SIG-M5 treated with dmso at 0.1 percent for 504 hours (cell line): ENCODE measurements at regions not wholly inside any gene's neighbourhood (a gene's known extent, or its start where the extent isn't known, plus 50 kb on each side); places are given as distances from the start of the nearest gene placed in this dataset.

ENCODE experiments used
- DNase-seq: peaks from one replicate; lab custom pipeline; 2025; ENCODE audit not compliant: unreplicated experiment; lab: John Stamatoyannopoulos, UW

GRCh38 chr13:75055296-75055695 lies 426.7 kb downstream of the TBC1D4 start:
- no peak for DNase-seq

- DNase-seq, result no peak
Observed at GRCh38 chr13:75052616-75053015, 429.4 kb downstream of the TBC1D4 start.

- no peak for DNase-seq
Observed at GRCh38 chr13:75050419-75051046, 431.4 kb downstream of the TBC1D4 start.

GRCh38 chr13:75049735-75050335 lies 432.1 kb downstream of the TBC1D4 start:
- DNase-seq, result no peak

DNA sequence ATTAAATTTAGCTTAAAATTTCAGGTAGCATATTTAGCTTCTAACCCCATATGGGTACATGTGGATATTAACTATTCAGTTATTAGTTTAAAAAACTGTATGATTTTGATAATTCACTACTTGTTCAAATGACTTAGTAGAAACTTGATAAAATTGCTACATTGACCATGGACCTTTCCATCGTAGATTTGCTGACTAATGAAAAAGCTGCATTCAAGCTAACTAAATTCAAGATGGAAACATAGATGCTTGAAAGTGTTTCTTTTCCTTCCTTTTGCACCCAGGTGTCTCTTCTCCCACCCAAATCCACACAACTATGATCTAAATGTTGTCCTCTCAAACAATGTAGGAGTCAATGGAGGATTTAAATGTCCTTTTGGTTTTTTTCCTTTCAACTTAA lies 439.2 kb downstream of the TBC1D4 start:
- DNase-seq, result no peak

DNA sequence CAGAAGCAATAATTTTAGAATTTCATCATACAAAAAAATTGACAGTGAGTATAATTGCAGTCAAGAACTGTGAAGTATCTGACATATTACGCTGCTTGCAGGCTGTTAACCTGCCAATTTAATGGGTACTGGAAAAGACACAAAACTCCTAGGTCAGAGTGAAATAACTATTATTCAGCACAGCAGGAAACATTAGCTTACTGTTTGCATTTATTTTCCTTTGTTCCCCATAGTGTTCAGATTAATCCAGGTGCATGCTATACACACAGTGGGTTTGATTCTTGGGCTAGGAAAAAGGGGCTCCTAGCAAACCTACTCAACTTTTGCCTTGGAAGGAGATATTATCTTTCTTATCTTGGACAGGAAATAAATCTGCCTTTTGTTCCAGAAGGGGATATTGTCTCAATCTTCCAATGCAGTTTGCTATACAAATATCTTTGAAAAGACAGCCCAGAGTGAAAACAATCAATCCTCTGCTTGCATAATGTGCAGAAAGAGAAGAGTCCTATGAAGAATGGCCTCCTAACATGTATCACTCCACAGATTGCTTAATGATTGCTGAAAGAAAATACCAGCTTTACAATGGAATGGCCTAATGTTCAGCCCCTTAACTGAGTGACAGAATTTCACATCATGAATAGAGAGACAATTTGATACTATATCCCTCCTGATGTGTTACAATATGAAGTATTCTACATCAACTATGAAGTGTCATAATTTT lies 443.4 kb downstream of the TBC1D4 start:
- no peak for DNase-seq

GRCh38 chr13:75025956-75026355 lies 456.0 kb downstream of the TBC1D4 start:
- no peak for DNase-seq

DNA sequence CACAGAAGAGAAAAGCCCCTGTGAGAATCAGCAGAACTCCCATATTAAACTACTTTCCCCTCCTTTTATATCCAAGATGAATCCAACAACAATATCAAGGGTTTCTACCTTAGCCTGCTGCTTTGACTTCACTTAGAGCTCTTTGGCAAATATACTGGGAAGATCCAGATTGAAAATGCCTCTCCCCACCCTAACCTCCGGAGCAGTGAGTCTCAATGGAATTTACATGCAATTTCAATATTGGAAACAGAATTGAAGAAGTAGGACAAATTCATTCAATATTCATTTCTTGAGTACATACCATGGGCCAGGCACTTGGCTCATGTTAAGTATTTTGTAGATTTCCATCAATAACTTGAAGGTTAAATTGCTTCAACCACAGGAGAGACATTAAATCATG lies 457.4 kb downstream of the TBC1D4 start:
- no peak for DNase-seq

DNA sequence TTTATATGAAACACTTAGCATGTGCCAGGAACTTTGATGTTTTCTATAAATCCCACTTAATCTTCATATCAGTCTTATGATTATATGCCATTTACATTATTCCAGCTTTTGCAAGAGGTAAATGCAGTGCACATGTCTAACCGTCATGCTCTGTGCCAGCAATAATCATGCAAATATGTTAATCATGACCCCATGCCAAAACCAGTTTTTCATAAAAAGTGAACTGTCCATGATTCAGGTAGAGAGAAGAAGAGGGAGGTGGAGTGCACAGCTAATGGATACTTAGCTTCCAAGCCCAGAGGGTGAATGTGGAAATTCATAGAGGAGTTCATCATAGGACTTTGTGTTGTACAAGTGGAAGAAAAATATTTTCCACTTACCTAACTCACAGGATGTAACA lies 458.4 kb downstream of the TBC1D4 start:
- no peak for DNase-seq

DNA sequence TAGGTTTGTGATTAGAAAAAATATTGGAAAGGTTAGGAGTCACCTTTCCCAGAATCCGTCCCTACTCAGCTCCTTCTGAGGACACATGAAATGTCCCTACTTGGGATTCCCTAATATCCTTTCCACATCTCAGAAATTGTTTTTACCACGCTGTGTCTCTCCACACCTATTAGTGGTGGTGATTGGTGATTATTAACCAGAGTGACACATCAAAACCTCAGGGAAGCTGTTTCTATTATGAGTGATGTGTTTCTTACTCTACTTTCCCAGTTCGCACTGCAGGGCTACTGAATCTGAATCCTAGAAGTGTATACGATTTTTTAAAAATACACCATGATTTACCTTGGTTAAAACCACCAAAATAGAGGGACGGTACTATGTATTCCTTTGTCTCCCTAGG lies 460.8 kb downstream of the TBC1D4 start:
- no peak for DNase-seq

- DNase-seq, result no peak
Observed at GRCh38 chr13:75016225-75016624, 465.7 kb downstream of the TBC1D4 start.

DNA sequence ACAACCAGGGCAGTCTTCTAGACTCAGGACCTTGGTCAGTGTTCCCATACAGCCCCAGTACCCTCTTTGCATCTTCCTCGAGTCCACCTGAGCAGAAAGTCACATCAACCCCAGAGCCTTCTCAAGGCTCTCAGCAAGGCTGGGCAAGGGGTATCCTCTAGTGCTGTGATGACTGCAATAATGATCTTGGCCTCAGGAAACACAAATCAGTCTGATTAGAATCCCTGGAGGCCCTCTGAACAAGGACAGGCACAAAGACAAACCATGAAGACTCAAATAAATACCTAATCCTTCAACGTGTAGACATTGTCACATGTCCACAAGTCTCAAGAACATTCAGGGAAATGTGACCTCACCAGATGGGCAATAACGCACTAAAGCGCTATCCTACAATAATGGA lies 468.2 kb downstream of the TBC1D4 start:
- no peak for DNase-seq

DNA sequence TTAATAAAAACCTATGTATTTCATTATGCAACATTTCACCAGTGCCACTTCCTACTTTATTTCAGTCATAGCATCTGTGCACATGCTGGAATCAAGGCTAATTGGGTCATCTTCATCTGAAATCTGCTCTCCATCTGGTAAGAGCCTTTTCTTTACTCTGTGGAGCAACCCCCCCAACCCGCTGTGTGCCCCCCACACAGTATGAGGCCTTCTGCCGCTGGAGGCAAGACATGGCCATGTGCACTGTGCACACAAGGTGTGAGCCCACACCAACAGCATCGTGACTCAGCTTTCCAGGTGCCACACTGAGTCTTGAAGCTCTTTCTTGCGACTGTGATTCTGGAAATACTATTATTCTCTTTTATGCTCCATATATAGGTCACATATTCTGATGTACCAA lies 471.0 kb downstream of the TBC1D4 start:
- DNase-seq, result no peak

GRCh38 chr13:75008926-75009325 lies 473.0 kb downstream of the TBC1D4 start:
- DNase-seq, result no peak

GRCh38 chr13:74990992-74991391 lies 491.0 kb downstream of the TBC1D4 start:
- DNase-seq, result no peak

DNA sequence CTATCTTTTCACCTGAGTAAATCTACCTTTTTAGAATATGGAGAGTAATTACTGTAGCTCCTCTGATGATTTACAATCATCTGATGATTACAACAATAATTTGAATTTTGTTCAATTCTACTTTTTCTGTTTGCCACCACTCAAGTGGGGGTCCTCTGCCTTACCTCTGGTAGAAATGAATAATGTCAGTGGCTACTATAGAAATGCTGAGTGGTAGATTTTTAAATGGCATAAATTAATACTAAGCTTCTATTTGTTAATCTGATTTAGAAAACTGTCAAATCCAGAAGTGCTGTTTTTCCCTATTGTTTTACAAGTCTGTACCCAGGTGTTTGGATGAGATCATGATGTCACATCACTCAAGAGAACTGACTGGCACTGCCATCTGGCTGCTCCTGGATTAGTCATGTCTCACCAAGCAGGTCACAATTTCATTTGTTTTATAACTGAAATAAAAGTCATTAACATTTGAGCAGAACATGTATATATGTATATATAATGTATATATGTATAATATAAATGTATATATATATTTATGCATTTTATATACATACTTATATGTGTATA lies 494.8 kb downstream of the TBC1D4 start:
- no peak for DNase-seq

GRCh38 chr13:74986609-74987008 lies 495.4 kb downstream of the TBC1D4 start:
- no peak for DNase-seq

- DNase-seq, result no peak
Observed at GRCh38 chr13:74979703-74980102, 502.3 kb downstream of the TBC1D4 start.

DNA sequence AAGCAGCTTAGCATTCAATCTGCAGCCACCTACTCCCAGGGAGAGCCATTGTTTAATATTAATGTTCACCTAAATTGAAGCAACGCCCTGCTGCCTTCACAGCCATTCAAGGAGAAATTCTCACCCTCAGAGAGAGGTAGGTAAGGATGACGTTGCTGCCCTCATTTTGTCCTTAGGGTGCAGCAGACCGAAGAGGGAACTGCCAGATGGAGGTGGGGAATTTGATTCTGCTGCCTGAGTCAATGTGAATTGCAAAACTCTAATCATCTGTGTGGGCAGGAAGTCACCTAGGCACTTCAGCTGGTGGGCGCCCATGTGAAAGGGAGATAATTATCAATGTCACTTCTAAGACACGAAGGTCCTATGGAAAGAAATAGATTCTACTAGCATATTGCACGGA lies 503.4 kb downstream of the TBC1D4 start:
- DNase-seq, result no peak

GRCh38 chr13:74977498-74977897 lies 504.5 kb downstream of the TBC1D4 start:
- DNase-seq, result no peak

GRCh38 chr13:74975111-74975510 lies 506.9 kb downstream of the TBC1D4 start:
- no peak for DNase-seq
